GM10266 (cell line): ENCODE measurements at regions not wholly inside any gene's neighbourhood (a gene's known extent, or its start where the extent isn't known, plus 50 kb on each side); places are given as distances from the start of the nearest gene placed in this dataset.

Experiments used
- DNase-seq: peaks from one replicate; pipeline ENCODE4 v3.0.0; 2012; ENCODE audit errors: extremely low spot score
- CTCF ChIP-seq: IDR thresholded peaks from 2 replicates; pipeline ENCODE4 v1.5.1; 2012; ENCODE audit warnings: mild to moderate bottlenecking, low read depth; ENCODE audit not compliant: control insufficient read depth, insufficient read depth; ENCODE audit errors: missing control alignments

GRCh38 chr3:150147776-150148175 is 177.1 kb upstream of the PFN2 start:
- no peak for TF ChIP-seq CTCF
- DNase-seq = no peak

GRCh38 chr3:150146991-150147761 is 176.5 kb upstream of the PFN2 start:
- no peak for TF ChIP-seq CTCF
- DNase-seq = peak; percentile 17

GRCh38 chr3:150145659-150146058 is 175.0 kb upstream of the PFN2 start:
- no peak for DNase-seq
- no peak for TF ChIP-seq CTCF

GRCh38 chr3:150144191-150144708 is 173.6 kb upstream of the PFN2 start:
- no peak for TF ChIP-seq CTCF
- DNase-seq = no peak

- TF ChIP-seq CTCF = no peak
- DNase-seq = no peak
Observed at GRCh38 chr3:150142936-150143335, 172.2 kb upstream of the PFN2 start.

- no peak for TF ChIP-seq CTCF
- no peak for DNase-seq
Observed at GRCh38 chr3:150141790-150142326, 171.2 kb upstream of the PFN2 start.
